ENCODE measurements at regions not wholly inside any gene's neighbourhood (a gene's known extent, or its start where the extent isn't known, plus 50 kb on each side); places are given as distances from the start of the nearest gene placed in this dataset.

DNA sequence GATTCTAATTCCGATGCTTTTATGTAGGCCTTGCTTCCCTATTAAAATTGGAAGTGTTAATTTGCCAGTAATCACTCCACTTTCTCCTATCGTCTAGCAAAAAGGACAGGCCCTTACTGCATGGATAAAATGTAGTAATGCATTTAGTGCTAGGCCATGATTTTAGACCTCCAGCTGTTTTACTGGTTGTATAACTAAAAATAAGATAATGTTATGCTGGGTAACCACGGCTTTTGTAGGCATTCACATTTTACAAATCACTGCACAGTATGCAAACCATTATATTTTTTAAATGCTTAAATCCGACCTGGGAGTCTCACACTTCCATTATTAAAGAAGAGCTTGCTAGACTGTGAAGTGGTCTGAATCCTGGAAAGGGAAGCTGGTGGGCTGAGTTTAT lies 179.5 kb downstream of the TFAP2A start:
- no peak for DNase-seq

DNA sequence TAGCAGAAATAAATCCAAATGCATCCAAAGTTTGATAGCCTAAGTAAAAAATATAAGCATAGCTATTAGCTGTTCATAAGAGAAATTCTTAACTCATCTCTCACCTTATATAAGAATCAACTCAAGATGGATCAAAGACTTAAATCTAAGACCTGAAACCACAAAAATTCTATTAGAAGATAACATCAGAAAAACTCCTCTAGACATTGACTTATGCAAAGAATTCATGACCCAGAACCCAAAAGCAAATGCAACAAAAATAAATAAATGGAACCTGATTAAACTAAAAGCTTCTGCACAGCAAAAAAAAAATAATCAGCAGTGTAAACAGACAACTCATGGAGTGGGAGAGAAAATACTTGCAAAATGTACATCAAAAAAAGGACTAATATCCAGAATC lies 184.3 kb downstream of the TFAP2A start:
- DNase-seq, result no peak

DNA sequence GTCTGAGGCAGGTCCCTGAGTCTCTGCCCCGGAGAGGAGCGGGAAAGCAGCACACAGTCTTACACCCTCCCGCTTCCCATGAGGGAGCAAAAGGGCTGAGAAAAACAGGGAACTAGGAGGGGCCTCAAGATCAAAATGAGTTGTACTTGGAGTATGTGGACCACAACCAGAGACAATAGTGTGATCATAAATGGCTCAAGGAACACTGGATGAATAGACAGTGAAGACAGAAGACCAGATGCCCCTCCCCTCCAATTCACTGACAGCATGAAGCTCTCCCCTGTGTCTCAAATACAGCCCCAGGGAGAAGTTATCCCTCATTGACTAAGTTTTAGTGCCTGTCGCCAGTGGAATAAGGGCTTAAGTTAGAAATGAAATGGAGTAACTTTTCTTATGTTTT lies 191.0 kb downstream of the TFAP2A start:
- no peak for DNase-seq

DNA sequence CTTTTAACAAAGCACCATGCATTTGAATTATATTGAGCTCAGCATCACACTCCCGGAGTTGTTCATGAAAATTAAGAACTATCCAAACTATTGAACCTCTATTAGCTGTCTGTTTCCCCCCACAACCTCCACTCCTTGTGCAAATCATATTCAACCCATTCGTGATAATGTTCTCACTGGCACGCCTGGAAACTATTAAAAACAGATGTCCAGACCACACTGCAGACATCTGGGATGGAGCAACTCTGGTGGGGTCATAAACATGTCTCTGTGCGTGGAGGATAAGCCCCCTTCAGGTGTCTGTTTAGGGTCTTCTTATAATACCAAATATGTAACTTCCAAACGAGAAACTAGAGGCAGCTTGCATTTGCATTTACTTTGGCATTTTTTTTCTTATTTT lies 193.7 kb downstream of the TFAP2A start:
- DNase-seq, result no peak

DNA sequence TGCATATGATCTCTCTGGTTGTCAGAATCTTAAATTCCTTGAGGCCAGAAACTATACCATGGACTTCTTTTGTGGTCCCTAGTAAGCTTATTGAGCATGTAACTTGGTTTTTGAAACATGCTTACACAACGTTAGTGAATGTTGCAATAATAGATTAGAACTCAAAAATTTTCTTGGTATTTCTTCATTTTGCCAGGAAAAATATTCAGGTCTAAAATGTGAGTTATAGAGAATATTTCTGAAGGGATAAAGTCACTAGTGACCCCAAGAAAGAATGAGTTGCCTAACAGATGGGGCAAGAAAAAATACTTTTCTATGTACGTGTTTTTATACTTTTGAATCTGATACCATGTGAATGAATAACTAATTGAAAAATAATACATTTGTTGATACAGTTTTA lies 195.4 kb downstream of the TFAP2A start:
- DNase-seq, result no peak

DNA sequence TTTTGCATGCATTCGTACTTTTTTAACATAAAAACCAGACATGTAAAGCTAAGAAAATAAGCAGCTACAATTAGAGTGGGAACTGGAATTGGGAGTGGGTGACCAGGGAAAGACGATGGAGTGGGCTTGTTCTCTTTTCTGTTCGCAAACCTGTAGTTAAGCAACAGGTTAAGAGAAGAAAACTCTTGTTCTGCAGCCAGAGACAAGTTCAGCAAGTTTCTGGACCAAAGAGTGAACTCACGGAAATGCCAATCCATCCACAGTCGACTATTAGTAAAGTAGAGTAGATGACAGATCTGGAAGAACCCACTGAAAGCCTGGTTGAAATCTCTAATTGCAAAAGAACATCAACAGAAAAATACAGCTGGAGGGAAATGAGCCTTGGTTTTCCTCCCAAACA lies 197.8 kb downstream of the TFAP2A start:
- DNase-seq, result no peak

DNA sequence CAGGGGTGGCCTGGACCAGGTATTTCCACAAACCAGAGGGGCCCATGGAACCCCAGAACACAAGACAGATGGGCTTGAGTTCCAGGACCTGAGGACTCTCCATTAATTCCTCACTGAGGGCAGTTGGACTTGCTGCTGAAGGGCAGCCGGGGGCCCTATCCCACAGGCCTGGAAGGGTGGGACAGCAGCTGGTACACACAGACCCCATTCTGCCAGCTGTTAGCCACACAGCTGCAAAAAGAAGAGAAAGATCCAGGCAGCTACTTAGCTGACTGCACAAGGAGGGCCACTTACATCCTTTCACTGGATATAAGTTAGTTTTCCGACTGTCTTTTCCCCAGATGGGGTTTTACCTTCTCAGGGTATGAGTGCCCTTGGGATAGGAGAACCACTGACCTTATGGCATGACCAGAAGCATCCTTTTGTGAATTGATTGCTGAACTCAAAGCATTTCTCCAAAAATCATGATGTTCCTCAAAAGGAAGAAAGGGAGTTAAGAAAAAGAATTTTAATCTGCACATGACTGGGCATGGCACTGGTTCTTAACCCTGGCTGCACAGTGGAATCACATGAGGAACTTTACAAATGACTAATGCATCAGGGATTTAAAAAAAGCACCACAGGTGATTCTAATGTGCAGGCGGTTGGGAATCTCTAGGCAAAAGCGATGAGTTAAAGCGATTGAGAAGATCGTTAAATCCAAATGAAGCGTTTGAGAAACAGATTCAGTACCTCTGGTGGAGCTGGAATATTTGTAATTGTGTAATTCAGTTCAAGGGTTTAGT lies 199.4 kb downstream of the TFAP2A start:
- no peak for DNase-seq

DNA sequence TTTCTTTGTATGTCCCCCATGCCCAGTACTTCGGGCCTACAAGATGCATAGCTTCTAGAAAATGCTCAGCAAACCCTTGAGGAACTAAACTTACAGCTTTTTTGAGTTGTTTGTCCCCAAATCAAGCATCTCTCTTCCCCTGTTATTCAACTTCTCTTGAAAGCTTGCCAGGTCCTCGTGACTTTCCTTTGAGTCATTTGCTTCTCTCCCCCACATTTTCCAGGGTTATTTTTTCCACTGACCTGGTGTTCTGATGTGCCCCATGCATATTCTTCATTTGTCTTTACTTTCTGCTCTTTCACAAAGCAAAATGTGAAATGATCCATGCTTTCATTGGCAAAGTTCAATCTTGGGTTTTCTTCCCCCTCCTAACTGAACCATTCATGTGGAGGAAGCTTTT lies 204.8 kb downstream of the TFAP2A start:
- no peak for DNase-seq

DNA sequence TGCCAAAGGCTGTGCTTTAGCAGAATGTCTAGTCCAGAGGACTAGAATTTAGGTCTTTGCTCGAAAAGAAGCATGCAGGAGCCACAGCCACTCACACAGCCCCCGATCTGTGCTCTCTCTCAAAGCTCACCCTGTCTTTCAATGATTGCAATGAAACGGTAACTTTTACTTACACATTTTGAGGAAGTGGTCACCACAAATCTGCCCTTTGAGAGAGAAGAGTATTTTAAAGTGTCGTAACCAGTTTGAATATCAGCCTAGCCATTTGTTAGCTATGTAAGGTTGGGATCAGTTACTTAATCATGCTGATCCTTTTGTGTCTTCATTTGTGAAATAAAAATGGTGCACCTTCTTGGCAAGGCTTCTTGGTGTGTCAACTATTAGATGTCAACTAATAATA lies 209.0 kb downstream of the TFAP2A start:
- no peak for DNase-seq

DNA sequence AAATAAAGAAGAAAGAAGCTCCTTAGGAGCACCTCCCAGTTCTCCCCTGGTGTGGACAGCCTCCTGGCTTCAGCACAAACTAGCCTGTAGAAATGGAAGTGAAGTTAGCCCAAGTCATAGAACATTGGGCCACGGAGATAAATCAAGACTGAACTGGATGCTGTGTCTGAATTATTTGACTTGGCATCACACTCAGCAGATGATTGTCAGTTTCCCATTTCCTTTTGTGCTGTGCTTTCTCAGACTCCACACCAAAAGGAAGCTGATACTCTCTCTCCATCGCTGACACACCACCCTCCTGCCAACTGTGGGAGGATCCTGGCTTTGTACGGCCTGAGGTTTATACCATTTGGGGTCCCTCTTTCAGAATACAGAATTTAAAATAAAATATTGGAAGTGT lies 209.8 kb downstream of the TFAP2A start:
- no peak for DNase-seq

DNA sequence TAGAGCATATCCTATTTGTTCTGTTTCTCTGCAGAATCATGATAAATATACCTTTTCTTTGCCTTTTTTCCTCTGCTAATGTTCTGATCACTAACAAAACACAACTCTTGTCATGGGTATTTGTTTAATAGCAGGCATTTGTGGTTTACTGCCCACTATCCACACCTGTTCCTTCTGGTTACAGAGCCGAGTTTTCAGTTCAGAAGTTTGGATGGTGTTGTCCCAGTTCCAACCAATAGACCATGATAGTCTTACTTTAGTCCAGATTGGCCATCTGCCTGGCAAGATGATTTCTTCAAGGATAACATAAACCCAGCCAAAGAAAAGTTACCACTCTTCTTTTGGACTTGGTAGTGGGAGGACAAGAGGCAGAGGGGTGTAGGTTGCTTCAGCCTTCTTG lies 211.2 kb downstream of the TFAP2A start:
- DNase-seq, result no peak

DNA sequence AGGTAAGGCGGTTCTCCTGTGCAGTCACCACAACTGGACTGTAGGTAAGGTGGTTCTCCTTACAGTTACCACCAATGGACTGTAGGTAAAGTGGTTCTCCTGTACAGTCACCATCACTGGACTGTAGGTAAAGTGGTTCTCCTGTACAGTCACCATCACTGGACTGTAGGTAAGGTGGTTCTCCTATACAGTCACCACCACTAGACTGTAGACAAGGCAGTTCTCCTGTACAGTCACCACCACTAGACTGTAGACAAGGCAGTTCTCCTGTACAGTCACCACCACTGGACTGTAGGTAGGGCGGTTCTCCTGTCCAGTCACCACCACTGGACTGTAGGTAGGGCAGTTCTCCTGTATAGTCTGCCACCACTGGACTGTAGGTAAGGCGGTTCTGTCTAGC lies 212.3 kb downstream of the TFAP2A start:
- DNase-seq, result no peak

DNA sequence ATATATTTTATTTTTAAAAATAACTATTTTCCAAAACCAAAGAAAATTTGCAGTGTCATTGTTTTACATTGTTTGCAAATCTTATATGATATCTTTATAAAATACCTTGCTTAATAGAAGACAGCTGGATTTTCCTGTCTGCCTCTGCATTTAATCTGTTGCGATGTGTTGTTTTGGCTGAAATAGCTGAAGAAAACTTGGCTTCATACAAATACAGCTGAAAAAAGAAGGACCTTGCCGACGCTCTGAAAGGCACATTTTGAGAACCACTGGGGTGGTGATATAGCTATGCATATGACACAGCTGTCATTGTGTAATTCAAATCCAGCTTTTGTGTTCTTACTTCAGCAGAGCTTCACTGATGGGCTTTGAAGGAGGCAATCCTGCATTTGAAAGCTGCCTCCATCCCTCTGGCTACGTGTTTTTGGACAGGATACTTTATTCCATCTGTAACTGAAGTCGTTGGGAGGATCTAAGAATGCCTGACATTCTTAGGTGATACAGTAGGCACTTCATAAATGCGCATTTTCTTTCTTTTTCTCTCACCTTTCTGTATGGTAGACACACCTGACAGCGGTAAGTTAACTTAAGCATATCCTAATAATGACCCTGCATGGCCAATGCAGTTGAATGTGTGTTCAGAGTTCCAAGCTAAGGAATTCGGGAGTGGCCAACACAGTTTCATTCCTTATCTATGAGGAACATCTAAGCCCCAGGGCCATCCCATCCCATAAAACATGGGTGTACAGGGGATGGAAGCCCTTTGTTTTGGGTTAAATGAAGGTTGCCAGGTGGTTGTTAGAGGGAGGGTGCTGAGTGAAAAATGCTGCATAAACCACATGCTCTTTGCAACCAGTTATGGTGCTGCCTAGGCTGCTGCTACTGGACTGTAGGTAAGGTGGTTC lies 213.0 kb downstream of the TFAP2A start:
- no peak for DNase-seq

DNA sequence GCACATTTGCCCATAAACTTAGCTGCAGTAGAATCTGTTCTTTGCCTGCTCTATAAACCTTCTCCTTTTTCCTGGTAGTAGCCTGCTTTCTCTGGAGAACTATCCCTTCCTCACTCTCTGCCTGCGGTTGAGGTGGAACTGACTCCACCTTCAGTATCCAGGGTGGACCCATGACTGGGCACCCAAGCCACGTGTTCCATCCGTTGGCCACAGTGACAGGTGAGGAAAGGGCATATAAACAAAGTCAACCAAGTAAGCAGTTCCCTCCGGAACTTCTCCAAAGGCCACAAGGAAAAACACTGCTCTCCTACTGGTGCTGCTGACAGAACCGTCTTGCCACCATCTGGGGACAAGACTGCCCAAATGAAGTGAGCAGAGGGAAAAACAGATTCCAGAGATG lies 218.8 kb downstream of the TFAP2A start:
- no peak for DNase-seq

DNA sequence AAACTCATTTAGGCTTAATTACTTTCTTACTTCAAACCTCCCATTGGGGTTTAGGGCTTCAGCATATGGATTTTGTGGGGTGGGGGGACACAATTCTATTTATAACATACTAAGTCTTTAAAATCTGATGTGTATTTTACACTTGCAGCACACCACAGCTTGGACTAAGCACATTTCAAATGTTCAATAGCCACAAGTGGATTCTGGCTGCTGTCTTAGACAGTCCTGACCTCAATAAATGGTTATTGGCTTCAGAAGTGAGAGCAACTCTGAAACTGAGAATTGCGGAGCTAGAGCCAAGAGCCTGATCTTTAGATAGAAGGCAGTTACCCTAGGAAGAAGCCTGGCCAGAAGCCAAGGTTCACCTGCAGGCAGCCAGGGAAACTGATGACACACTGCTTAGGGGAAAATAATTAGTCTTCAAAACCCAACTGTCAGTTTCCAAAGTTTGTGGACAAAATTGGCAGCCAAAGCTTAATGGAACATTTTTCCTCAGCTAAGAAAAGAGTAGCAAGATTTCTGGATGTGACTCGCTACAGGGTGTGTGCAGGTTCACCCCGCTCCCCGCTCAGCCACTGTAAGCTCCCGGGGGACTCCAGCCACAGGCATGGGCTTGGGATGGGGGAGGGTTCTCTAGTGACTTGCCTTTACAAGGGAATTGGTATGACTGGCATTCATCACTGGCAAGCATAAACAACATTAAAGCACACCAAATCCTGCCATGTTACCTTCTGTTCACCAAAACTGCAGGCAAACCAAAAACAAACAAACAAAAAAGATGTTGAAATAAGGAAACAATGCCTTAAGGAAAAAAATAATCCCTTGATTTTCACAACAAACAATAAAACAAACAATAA lies 219.8 kb downstream of the TFAP2A start:
- no peak for DNase-seq

DNA sequence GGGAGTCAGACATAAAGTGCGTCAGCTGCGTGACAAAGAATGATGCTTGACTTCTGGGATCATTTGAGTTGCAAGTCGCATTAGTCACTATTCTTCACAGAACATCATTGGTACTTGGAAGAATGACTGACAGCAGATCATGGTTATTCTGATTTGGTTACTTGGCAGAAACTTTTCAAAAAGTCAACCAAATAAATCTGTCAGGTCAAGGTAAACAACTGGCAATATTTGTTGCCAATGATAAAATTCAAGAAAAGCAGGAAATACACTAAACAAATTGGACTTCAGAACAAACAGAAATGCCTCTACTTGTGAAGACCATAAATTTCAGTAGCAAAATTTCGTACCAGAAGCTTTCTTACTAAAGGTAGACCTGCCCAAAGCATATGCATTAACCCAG lies 221.6 kb downstream of the TFAP2A start:
- no peak for DNase-seq

DNA sequence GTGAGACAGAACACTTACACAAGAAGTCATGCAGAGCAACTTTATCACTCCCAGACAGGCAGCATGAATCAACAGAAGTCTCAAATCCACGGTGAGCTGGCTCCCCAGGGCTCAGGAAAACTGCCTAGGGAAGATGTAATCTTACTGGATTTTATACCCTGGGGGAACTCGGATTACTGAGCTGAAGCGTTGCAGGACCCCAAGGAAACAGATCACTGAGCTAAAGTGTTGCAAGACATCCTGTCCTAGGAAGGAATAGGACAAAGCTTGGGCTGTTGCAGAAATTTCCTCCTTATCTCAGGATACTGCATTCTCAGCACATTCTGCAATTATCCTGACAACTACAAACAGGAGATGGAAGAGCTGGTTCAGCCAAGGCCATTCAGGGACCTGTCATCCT lies 224.8 kb downstream of the TFAP2A start:
- no peak for DNase-seq

DNA sequence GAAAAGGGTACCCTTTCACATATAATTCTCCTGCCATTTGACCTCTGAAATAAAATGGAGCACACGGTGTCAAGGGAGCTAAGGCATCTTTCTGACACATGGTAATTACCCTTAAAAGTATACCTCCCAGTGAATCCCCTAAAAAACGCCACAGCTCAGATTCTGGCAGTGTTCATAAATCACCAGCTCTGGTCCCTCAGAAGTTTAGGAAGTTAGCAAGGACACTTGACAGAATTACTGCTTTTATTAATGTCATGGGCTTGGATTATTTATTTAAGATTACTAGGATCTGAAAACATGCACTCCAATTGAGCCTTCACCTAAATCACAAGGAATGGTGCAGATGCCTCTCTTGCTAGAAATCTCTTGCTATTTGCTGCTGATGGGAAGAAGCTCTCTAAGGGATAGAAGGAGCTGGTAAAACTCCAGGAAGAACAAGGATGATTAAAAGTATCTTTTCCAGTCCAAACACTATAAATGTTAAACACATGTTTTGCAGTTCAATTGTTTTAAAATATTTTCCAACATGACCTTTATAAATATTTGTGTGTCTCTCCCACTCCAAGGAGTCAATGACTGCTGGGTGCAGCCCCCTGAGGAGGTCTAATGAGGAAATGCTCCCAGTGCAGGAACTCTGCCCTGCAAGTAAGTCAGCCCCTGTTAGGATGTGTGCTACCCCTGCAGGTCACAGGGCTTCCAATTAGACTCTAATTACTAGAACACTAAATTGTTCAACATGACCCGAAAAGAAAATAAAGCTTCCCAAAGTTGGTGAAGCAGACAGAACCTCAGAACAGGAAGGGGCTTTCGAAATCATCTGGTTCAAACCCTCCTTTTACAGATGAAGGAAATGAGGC lies 230.3 kb downstream of the TFAP2A start:
- no peak for DNase-seq

DNA sequence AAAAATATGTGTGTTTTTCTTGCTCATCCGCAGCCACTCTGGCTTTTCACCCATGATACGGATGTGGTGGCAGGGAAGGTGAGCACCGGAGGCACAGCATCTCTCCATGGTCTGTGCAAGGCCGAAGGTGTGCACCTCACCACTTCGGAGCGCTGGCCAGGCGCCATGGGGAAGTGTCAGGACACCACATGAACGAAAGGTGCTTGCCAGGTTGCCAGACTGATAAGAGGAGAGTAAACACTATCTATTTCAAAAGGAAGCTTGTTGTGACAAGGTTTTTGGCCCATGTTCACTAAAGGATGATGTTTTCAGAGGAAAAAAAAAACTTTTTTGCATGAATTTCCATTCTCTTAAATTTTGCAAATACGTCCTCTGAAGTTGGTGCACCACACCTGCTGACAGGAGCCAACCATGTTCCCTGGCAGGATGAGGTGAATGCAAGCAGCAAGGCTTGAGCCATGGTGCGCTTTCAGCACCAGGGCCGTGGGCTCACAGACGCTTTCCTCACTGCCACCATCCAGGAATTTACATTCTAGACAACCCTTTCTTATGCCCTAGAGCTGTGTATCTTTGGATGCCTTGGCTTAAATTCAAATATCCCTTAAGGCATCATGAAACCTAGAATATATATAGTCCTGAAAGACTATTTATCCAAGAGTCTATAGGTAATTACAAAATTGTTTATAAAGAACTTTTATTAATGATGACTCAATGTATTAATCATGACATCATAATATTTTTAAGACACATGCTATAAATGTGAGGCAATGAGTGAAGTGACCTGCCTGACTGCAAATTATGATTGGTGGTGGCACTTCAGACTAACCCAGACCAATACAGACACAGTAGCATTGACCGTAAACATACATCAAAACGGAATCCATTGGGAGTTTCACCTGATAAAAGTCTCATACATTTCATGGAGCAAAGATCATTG lies 234.5 kb downstream of the TFAP2A start:
- no peak for DNase-seq

DNA sequence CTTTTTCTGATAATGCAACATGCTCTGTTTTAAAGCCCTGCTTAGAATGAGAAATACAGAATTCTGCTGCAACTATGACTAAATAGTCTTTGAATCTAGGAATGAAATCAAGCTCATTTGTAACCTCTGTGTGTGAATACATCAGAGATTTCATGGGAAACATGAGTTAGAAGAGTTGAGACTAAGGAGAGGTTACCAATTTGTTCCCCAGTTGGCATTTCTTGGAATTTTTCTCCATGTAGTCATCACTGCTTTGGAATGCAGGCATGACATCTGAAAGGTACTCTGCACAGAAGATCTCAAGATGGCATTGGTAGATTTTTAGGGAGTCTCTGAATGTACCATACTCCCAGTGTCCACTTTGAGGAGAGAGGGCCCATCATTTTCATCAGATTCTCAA lies 237.2 kb downstream of the TFAP2A start:
- no peak for DNase-seq

DNA sequence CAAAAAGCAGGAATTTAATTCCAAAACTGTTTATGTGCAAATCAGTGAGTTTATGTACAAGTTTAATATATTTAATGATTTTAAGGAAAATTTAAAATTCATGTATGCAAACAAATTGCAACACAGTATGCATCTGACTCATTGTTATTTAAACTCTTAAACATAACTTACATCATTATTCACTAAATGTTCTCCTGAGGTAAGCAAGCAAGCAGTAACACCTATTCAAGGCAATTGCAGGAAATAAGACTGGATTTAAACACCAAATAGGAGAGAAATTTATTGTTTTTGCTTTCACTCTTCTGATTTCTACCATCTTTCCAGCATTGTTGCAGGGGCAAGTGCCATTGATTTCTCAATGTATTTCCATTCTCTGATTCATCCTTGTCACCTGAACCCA lies 239.5 kb downstream of the TFAP2A start:
- DNase-seq, result no peak
